ENCODE measurements at regions not wholly inside any gene's neighbourhood (a gene's known extent, or its start where the extent isn't known, plus 50 kb on each side); places are given as distances from the start of the nearest gene placed in this dataset.

GRCh38 chr5:99315413-99316183, 386.8 kb upstream of the CHD1 start:
- H3K36me3 ChIP-seq (ENCODE audit: control insufficient read depth, insufficient read depth, low read length) = no peaks in the 10 kb centered on the region
- no peaks in the 10 kb centered on the region for H3K79me2 ChIP-seq (ENCODE audit: control insufficient read depth, insufficient read depth, low read length)
- H3K4me3 ChIP-seq (replicated peaks in 1 of 4; ENCODE audit: control extremely low read depth in 1 of 4, insufficient read depth in 1 of 4, low read depth in 3 of 4, low read length in 4 of 4) = no peak overlapping the region
- H3K9ac ChIP-seq (ENCODE audit: insufficient read depth, low read length) = no peak overlapping the region
- no peaks in the 10 kb centered on the region for H3K27me3 ChIP-seq (ENCODE audit: control insufficient read depth, insufficient read depth, low read length)
- no peak overlapping the region for H2AFZ ChIP-seq (ENCODE audit: low read length)
- DNase-seq (ENCODE audit: low read depth in 2 of 2) = no peak
- TF ChIP-seq CTCF (conservative IDR thresholded peaks at IDR 0.05 in 1 of 2, IDR thresholded peaks at IDR 0.05 in 1 of 2; ENCODE audit: low read depth in 1 of 2, low read length in 2 of 2) (no peak), EZH2 (IDR thresholded peaks at IDR 0.05; ENCODE audit: low read length, missing control alignments) (no peak)
- H3K4me1 ChIP-seq (ENCODE audit: control insufficient read depth, extremely low read depth, insufficient read depth, low read length) = no peaks in the 10 kb centered on the region
- no peak overlapping the region for H3K4me2 ChIP-seq (ENCODE audit: extremely low read depth, insufficient read depth, low read length)
- no peak overlapping the region for H3K27ac ChIP-seq (ENCODE audit: insufficient read depth, low read length)
- no peaks in the 10 kb centered on the region for H3K9me3 ChIP-seq (ENCODE audit: control insufficient read depth, insufficient read depth, low read depth, low read length)
- no peaks in the 10 kb centered on the region for H4K20me1 ChIP-seq (ENCODE audit: control insufficient read depth, extremely low read depth, insufficient read depth, low read length)

DNA sequence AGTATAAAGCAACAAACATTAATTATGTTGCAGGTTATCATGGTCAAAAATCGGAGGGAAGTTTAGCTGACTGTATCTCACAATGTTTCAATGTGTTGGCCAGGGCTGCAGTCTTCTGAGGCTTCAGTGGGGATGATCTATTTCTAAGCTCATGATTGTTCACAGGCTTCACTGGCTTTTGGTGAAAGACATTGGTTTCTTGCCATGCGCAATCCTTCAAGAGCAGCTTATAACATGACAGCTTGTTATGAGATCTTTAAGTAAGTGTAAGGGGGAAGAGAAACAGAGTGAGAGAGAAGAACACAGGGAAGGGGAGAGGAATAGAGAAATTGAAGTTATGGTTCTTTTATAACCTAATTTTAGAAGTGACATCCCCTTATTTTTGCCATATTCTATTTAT, 385.9 kb upstream of the CHD1 start:
- Histone ChIP-seq H3K4me1 (ENCODE audit: control insufficient read depth, extremely low read depth, insufficient read depth, low read length) (no peaks in the 10 kb centered on the region), H2AFZ (ENCODE audit: low read length) (no peak overlapping the region), H3K4me2 (ENCODE audit: extremely low read depth, insufficient read depth, low read length) (no peak overlapping the region), H3K4me3 (replicated peaks in 1 of 4; ENCODE audit: control extremely low read depth in 1 of 4, insufficient read depth in 1 of 4, low read depth in 3 of 4, low read length in 4 of 4) (no peak overlapping the region), H3K9ac (ENCODE audit: insufficient read depth, low read length) (no peak overlapping the region), H3K27me3 (ENCODE audit: control insufficient read depth, insufficient read depth, low read length) (no peaks in the 10 kb centered on the region), H3K36me3 (ENCODE audit: control insufficient read depth, insufficient read depth, low read length) (no peaks in the 10 kb centered on the region), H4K20me1 (ENCODE audit: control insufficient read depth, extremely low read depth, insufficient read depth, low read length) (no peaks in the 10 kb centered on the region), H3K79me2 (ENCODE audit: control insufficient read depth, insufficient read depth, low read length) (no peaks in the 10 kb centered on the region), H3K27ac (ENCODE audit: insufficient read depth, low read length) (no peak overlapping the region), H3K9me3 (ENCODE audit: control insufficient read depth, insufficient read depth, low read depth, low read length) (no peaks in the 10 kb centered on the region)
- DNase-seq (ENCODE audit: low read depth in 2 of 2) = peak in 1 of 2 donors; percentile 0
- no peak for TF ChIP-seq EZH2 (IDR thresholded peaks at IDR 0.05; ENCODE audit: low read length, missing control alignments)
- no peak for TF ChIP-seq CTCF (conservative IDR thresholded peaks at IDR 0.05 in 1 of 2, IDR thresholded peaks at IDR 0.05 in 1 of 2; ENCODE audit: low read depth in 1 of 2, low read length in 2 of 2)

GRCh38 chr5:99308131-99308530, 379.3 kb upstream of the CHD1 start:
- H2AFZ ChIP-seq (ENCODE audit: low read length) = no peak overlapping the region
- no peak for DNase-seq (ENCODE audit: low read depth in 2 of 2)
- H3K36me3 ChIP-seq (ENCODE audit: control insufficient read depth, insufficient read depth, low read length) = no peaks in the 10 kb centered on the region
- H3K79me2 ChIP-seq (ENCODE audit: control insufficient read depth, insufficient read depth, low read length) = no peaks in the 10 kb centered on the region
- no peaks in the 10 kb centered on the region for H4K20me1 ChIP-seq (ENCODE audit: control insufficient read depth, extremely low read depth, insufficient read depth, low read length)
- no peak overlapping the region for H3K9ac ChIP-seq (ENCODE audit: insufficient read depth, low read length)
- no peaks in the 10 kb centered on the region for H3K9me3 ChIP-seq (ENCODE audit: control insufficient read depth, insufficient read depth, low read depth, low read length)
- H3K27me3 ChIP-seq (ENCODE audit: control insufficient read depth, insufficient read depth, low read length) = no peaks in the 10 kb centered on the region
- H3K4me3 ChIP-seq (replicated peaks in 1 of 4; ENCODE audit: control extremely low read depth in 1 of 4, insufficient read depth in 1 of 4, low read depth in 3 of 4, low read length in 4 of 4) = no peak overlapping the region
- no peak overlapping the region for H3K27ac ChIP-seq (ENCODE audit: insufficient read depth, low read length)
- TF ChIP-seq CTCF (conservative IDR thresholded peaks at IDR 0.05 in 1 of 2, IDR thresholded peaks at IDR 0.05 in 1 of 2; ENCODE audit: low read depth in 1 of 2, low read length in 2 of 2) (no peak), EZH2 (IDR thresholded peaks at IDR 0.05; ENCODE audit: low read length, missing control alignments) (no peak)
- no peaks in the 10 kb centered on the region for H3K4me1 ChIP-seq (ENCODE audit: control insufficient read depth, extremely low read depth, insufficient read depth, low read length)
- no peak overlapping the region for H3K4me2 ChIP-seq (ENCODE audit: extremely low read depth, insufficient read depth, low read length)

All from fibroblast of lung (primary cell).